ENCODE measurements at regions not wholly inside any gene's neighbourhood (a gene's known extent, or its start where the extent isn't known, plus 50 kb on each side); places are given as distances from the start of the nearest gene placed in this dataset.

GRCh38 chr7:106566672-106567071, 94.3 kb downstream of the CCDC71L start:
- WGBS, 2 donors: 63 to 66% methylated on average over 2 of the region's 2 CpGs
- Histone ChIP-seq H3K4me3 (no peak overlapping the region), H3K9me3 (no peaks in the 10 kb centered on the region), H3K4me1 (no peaks in the 10 kb centered on the region), H3K27ac (no peak overlapping the region), H3K27me3 (no peaks in the 10 kb centered on the region), H3K36me3 (ENCODE audit: low read depth, missing control alignments) (no peaks in the 10 kb centered on the region)
- DNase-seq: no peak
- TF ChIP-seq, protein P1, sequence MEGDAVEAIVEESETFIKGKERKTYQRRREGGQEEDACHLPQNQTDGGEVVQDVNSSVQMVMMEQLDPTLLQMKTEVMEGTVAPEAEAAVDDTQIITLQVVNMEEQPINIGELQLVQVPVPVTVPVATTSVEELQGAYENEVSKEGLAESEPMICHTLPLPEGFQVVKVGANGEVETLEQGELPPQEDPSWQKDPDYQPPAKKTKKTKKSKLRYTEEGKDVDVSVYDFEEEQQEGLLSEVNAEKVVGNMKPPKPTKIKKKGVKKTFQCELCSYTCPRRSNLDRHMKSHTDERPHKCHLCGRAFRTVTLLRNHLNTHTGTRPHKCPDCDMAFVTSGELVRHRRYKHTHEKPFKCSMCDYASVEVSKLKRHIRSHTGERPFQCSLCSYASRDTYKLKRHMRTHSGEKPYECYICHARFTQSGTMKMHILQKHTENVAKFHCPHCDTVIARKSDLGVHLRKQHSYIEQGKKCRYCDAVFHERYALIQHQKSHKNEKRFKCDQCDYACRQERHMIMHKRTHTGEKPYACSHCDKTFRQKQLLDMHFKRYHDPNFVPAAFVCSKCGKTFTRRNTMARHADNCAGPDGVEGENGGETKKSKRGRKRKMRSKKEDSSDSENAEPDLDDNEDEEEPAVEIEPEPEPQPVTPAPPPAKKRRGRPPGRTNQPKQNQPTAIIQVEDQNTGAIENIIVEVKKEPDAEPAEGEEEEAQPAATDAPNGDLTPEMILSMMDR (IDR thresholded peaks at IDR 0.05): no peak
- no peak for TF ChIP-seq POLR2A (IDR thresholded peaks at IDR 0.05)
- intact Hi-C loops (cut with DNase I; ENCODE audit: low total_unique reads): no loop called here

- 82% methylated on average over 6 of the region's 6 CpGs for WGBS, 2 donors
- Histone ChIP-seq H3K9me3 (no peaks in the 10 kb centered on the region), H3K27ac (no peak overlapping the region), H3K27me3 (no peaks in the 10 kb centered on the region), H3K36me3 (ENCODE audit: low read depth, missing control alignments) (no peaks in the 10 kb centered on the region), H3K4me1 (no peaks in the 10 kb centered on the region), H3K4me3 (no peak overlapping the region)
- DNase-seq: no peak
- TF ChIP-seq POLR2A (IDR thresholded peaks at IDR 0.05): no peak
- TF ChIP-seq, protein P1 (IDR thresholded peaks at IDR 0.05): no peak
- intact Hi-C loops (cut with DNase I; ENCODE audit: low total_unique reads): no loop called here
Observed at GRCh38 chr7:106566196-106566595, 94.8 kb downstream of the CCDC71L start.

- WGBS, 2 donors: 96 to 100% methylated on average over 1 of the region's 1 CpG
- Histone ChIP-seq H3K27ac (no peak overlapping the region), H3K4me1 (no peaks in the 10 kb centered on the region), H3K36me3 (ENCODE audit: low read depth, missing control alignments) (no peaks in the 10 kb centered on the region), H3K4me3 (no peak overlapping the region), H3K9me3 (no peaks in the 10 kb centered on the region), H3K27me3 (no peaks in the 10 kb centered on the region)
- intact Hi-C loops (cut with DNase I; ENCODE audit: low total_unique reads): no loop called here
- TF ChIP-seq POLR2A (IDR thresholded peaks at IDR 0.05): no peak
- TF ChIP-seq, protein P1 (IDR thresholded peaks at IDR 0.05): no peak
- no peak for DNase-seq
Observed at GRCh38 chr7:106565428-106565827, 95.5 kb downstream of the CCDC71L start.

- Histone ChIP-seq H3K27ac (no peak overlapping the region), H3K36me3 (ENCODE audit: low read depth, missing control alignments) (no peaks in the 10 kb centered on the region), H3K4me1 (no peaks in the 10 kb centered on the region), H3K27me3 (no peaks in the 10 kb centered on the region), H3K4me3 (no peak overlapping the region), H3K9me3 (no peaks in the 10 kb centered on the region)
- TF ChIP-seq, protein P1 (IDR thresholded peaks at IDR 0.05): no peak
- TF ChIP-seq POLR2A (IDR thresholded peaks at IDR 0.05): no peak
- WGBS, 2 donors: 69 to 78% methylated on average over 3 of the region's 3 CpGs
- no peak for DNase-seq
- intact Hi-C loops (cut with DNase I; ENCODE audit: low total_unique reads): no loop called here
Observed at GRCh38 chr7:106563466-106564150, 97.3 kb downstream of the CCDC71L start.
